ENCODE measurements at regions not wholly inside any gene's neighbourhood (a gene's known extent, or its start where the extent isn't known, plus 50 kb on each side); places are given as distances from the start of the nearest gene placed in this dataset.

DNA sequence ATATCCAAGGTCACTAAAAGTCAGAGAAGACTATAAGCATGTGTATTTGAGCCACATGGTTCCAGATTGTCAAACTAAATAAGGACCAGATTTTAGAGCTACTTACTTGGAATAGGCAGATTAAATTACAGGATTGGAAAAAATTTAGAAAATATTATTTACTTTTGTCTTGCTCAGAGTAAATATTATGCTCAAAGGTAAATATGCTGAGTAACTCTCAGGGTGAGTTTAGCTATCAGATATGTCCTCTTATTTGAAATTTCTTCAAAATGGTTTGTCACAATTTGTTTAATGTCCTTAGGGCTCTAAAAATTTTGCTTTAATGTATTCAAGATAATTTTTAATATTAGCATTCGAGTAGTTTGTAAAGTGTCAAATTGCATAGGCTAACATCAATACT is 2455.2 kb downstream of the PCDH9 start:
- TF ChIP-seq, protein P1, sequence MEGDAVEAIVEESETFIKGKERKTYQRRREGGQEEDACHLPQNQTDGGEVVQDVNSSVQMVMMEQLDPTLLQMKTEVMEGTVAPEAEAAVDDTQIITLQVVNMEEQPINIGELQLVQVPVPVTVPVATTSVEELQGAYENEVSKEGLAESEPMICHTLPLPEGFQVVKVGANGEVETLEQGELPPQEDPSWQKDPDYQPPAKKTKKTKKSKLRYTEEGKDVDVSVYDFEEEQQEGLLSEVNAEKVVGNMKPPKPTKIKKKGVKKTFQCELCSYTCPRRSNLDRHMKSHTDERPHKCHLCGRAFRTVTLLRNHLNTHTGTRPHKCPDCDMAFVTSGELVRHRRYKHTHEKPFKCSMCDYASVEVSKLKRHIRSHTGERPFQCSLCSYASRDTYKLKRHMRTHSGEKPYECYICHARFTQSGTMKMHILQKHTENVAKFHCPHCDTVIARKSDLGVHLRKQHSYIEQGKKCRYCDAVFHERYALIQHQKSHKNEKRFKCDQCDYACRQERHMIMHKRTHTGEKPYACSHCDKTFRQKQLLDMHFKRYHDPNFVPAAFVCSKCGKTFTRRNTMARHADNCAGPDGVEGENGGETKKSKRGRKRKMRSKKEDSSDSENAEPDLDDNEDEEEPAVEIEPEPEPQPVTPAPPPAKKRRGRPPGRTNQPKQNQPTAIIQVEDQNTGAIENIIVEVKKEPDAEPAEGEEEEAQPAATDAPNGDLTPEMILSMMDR (IDR thresholded peaks at IDR 0.05; ENCODE audit: extremely low read depth in 1 of 2, insufficient read depth in 1 of 2, low read depth in 1 of 2, low read length in 2 of 2), result no peak
- no peak for TF ChIP-seq POLR2A (IDR thresholded peaks at IDR 0.05; ENCODE audit: low read depth, low read length)

All from endothelial cell of umbilical vein (primary cell).